HEK293 (cell line): ENCODE measurements at regions not wholly inside any gene's neighbourhood (a gene's known extent, or its start where the extent isn't known, plus 50 kb on each side); places are given as distances from the start of the nearest gene placed in this dataset.

ENCODE experiments used
- CTCF ChIA-PET: fragments of 350-600 bp; formaldehyde crosslinking; extraction: SDS; loops from one replicate; lab custom pipeline; 2021; ENCODE audit warnings: antibody characterized with exemption; lab: Yijun Ruan, JAX
- POLR2A ChIA-PET: fragments of 300-600 bp; formaldehyde crosslinking; extraction: SDS; loops from one replicate; lab custom pipeline; 2020; ENCODE audit warnings: antibody characterized with exemption, inconsistent platforms; lab: Yijun Ruan, JAX
- H3K27ac ChIP-seq: fragments of 200-500 bp; sonication (Bioruptor generic); 2 replicates; pipeline ENCODE4 v1.5.1; 2014; ENCODE audit warnings: low read depth, low read length, control low read depth, inconsistent platforms; ENCODE audit errors: extremely low read depth
- H3K36me3 ChIP-seq, 2 experiments: fragments of 200-500 bp in 1 of 2; sonication (Bioruptor generic) in 1 of 2; 1 replicate in 1 of 2; 2 replicates in 1 of 2; pipeline ENCODE4 v1.5.1; 2014 to 2017; ENCODE audit warnings: inconsistent platforms in 2 of 2, low read length in 2 of 2; ENCODE audit not compliant: control insufficient read depth in 2 of 2, insufficient read depth in 1 of 2
- H3K4me1 ChIP-seq: fragments of 200-500 bp; sonication (Bioruptor generic); 2 replicates; pipeline ENCODE4 v1.5.1; 2014; ENCODE audit warnings: mild to moderate bottlenecking, low read length, inconsistent platforms; ENCODE audit not compliant: control insufficient read depth, insufficient read depth
- H3K4me3 ChIP-seq: 2 replicates; pipeline ENCODE4 v1.5.1; 2011; ENCODE audit warnings: low read depth, mild to moderate bottlenecking, control low read depth, low read length, moderate library complexity
- H3K9me3 ChIP-seq: fragments of 200-500 bp; sonication (Bioruptor generic); 2 replicates; pipeline ENCODE4 v1.5.1; 2014; ENCODE audit warnings: low read depth, low read length, inconsistent platforms; ENCODE audit not compliant: control insufficient read depth, insufficient read depth
- BCL6B ChIP-seq: fragments of 450-650 bp; formaldehyde crosslinking; IDR thresholded peaks from 2 replicates; pipeline ENCODE4 v1.5.1; 2017; ENCODE audit warnings: missing biosample characterization, missing genetic modification characterization
- GLIS2 ChIP-seq: fragments of 450-650 bp; formaldehyde crosslinking; IDR thresholded peaks from 2 replicates; pipeline ENCODE4 v1.5.1; 2016; ENCODE audit warnings: missing biosample characterization, missing genetic modification characterization
- KLF1 ChIP-seq: fragments of 450-650 bp; formaldehyde crosslinking; IDR thresholded peaks from 2 replicates; pipeline ENCODE4 v1.5.1; 2016; ENCODE audit warnings: missing biosample characterization, missing genetic modification characterization
- KLF17 ChIP-seq: fragments of 450-650 bp; formaldehyde crosslinking; IDR thresholded peaks from 2 replicates; pipeline ENCODE4 v1.5.1; 2016; ENCODE audit warnings: missing biosample characterization, missing genetic modification characterization
- OSR2 ChIP-seq: fragments of 450-650 bp; formaldehyde crosslinking; IDR thresholded peaks from 2 replicates; pipeline ENCODE4 v1.5.1; 2016; ENCODE audit warnings: missing biosample characterization, missing genetic modification characterization
- ZFP69B ChIP-seq: fragments of 450-650 bp; formaldehyde crosslinking; IDR thresholded peaks from 2 replicates; pipeline ENCODE4 v1.5.1; 2016; ENCODE audit warnings: missing biosample characterization, missing genetic modification characterization
- ZNF112 ChIP-seq: fragments of 450-650 bp; formaldehyde crosslinking; IDR thresholded peaks from 2 replicates; pipeline ENCODE4 v1.5.0; 2017; ENCODE audit warnings: missing biosample characterization, missing genetic modification characterization
- ZNF121 ChIP-seq: fragments of 450-650 bp; formaldehyde crosslinking; IDR thresholded peaks from 2 replicates; pipeline ENCODE4 v1.5.1; 2016; ENCODE audit warnings: missing biosample characterization, missing genetic modification characterization
- ZNF140 ChIP-seq: fragments of 450-650 bp; formaldehyde crosslinking; IDR thresholded peaks from 2 replicates; pipeline ENCODE4 v1.5.1; 2016; ENCODE audit warnings: missing biosample characterization, missing genetic modification characterization
- ZNF202 ChIP-seq: fragments of 450-650 bp; formaldehyde crosslinking; IDR thresholded peaks from 2 replicates; pipeline ENCODE4 v1.5.1; 2016; ENCODE audit warnings: missing biosample characterization, missing genetic modification characterization, borderline replicate concordance
- ZNF280D ChIP-seq: fragments of 450-650 bp; formaldehyde crosslinking; IDR thresholded peaks from 2 replicates; pipeline ENCODE4 v1.5.1; 2016; ENCODE audit warnings: missing biosample characterization, missing genetic modification characterization
- ZNF362 ChIP-seq: fragments of 450-650 bp; formaldehyde crosslinking; IDR thresholded peaks from 2 replicates; pipeline ENCODE4 v1.5.1; 2016; ENCODE audit warnings: missing biosample characterization, missing genetic modification characterization
- ZNF391 ChIP-seq: fragments of 450-650 bp; formaldehyde crosslinking; IDR thresholded peaks from 2 replicates; pipeline ENCODE4 v1.5.1; 2016; ENCODE audit warnings: low read depth, missing biosample characterization, missing genetic modification characterization, borderline replicate concordance
- ZNF48 ChIP-seq: fragments of 450-650 bp; formaldehyde crosslinking; IDR thresholded peaks from 2 replicates; pipeline ENCODE4 v1.5.1; 2016; ENCODE audit warnings: missing biosample characterization, missing genetic modification characterization
- ZNF501 ChIP-seq: fragments of 450-650 bp; formaldehyde crosslinking; IDR thresholded peaks from 2 replicates; pipeline ENCODE4 v1.5.1; 2016; ENCODE audit warnings: missing biosample characterization, missing genetic modification characterization
- ZNF585B ChIP-seq: fragments of 450-650 bp; formaldehyde crosslinking; IDR thresholded peaks from 2 replicates; pipeline ENCODE4 v1.5.1; 2016; ENCODE audit warnings: missing biosample characterization, missing genetic modification characterization
- ZNF629 ChIP-seq: fragments of 450-650 bp; formaldehyde crosslinking; IDR thresholded peaks from 2 replicates; pipeline ENCODE4 v1.5.1; 2017; ENCODE audit warnings: missing biosample characterization, missing genetic modification characterization
- ZNF677 ChIP-seq: fragments of 450-650 bp; IDR thresholded peaks from 2 replicates; pipeline ENCODE4 v1.5.0; 2018; ENCODE audit warnings: missing biosample characterization, mild to moderate bottlenecking, missing genetic modification characterization, moderate library complexity
- ZNF692 ChIP-seq: fragments of 450-650 bp; formaldehyde crosslinking; IDR thresholded peaks from 2 replicates; pipeline ENCODE4 v1.5.1; 2016; ENCODE audit warnings: missing biosample characterization, missing genetic modification characterization
- ZNF747 ChIP-seq: fragments of 450-650 bp; formaldehyde crosslinking; IDR thresholded peaks from 2 replicates; pipeline ENCODE4 v1.5.1; 2016; ENCODE audit warnings: missing biosample characterization, missing genetic modification characterization
- ZNF791 ChIP-seq: fragments of 450-650 bp; formaldehyde crosslinking; IDR thresholded peaks from 2 replicates; pipeline ENCODE4 v1.5.1; 2016; ENCODE audit warnings: missing biosample characterization, missing genetic modification characterization
- ZSCAN23 ChIP-seq: fragments of 450-650 bp; formaldehyde crosslinking; IDR thresholded peaks from 2 replicates; pipeline ENCODE4 v1.5.1; 2016; ENCODE audit warnings: missing biosample characterization, missing genetic modification characterization
- TF ChIP-seq, protein P1 (sequence below): fragments of 450-650 bp; formaldehyde crosslinking; IDR thresholded peaks from 2 replicates; pipeline ENCODE4 v1.5.1; 2016; ENCODE audit warnings: missing biosample characterization, missing genetic modification characterization
- TF ChIP-seq, protein P2 (sequence below): fragments of 450-650 bp; formaldehyde crosslinking; IDR thresholded peaks from 2 replicates; pipeline ENCODE4 v1.5.1; 2017; ENCODE audit warnings: missing biosample characterization, missing genetic modification characterization

- ChIA-PET POLR2A (no interaction called here), CTCF (no interaction called here)
- Histone ChIP-seq H3K27ac (no peak overlapping the region), H3K36me3 (no peaks in the 10 kb centered on the region), H3K9me3 (no peaks in the 10 kb centered on the region), H3K4me3 (no peak overlapping the region), H3K4me1 (no peaks in the 10 kb centered on the region)
- no peak for TF ChIP-seq ZNF585B
- TF ChIP-seq OSR2 (tag by site-specific recombination): no peak
- TF ChIP-seq ZNF692 (tag by site-specific recombination): no peak
- TF ChIP-seq BCL6B (tag by site-specific recombination): no peak
- TF ChIP-seq ZNF747 (tag by site-specific recombination): no peak
- TF ChIP-seq, protein P1, sequence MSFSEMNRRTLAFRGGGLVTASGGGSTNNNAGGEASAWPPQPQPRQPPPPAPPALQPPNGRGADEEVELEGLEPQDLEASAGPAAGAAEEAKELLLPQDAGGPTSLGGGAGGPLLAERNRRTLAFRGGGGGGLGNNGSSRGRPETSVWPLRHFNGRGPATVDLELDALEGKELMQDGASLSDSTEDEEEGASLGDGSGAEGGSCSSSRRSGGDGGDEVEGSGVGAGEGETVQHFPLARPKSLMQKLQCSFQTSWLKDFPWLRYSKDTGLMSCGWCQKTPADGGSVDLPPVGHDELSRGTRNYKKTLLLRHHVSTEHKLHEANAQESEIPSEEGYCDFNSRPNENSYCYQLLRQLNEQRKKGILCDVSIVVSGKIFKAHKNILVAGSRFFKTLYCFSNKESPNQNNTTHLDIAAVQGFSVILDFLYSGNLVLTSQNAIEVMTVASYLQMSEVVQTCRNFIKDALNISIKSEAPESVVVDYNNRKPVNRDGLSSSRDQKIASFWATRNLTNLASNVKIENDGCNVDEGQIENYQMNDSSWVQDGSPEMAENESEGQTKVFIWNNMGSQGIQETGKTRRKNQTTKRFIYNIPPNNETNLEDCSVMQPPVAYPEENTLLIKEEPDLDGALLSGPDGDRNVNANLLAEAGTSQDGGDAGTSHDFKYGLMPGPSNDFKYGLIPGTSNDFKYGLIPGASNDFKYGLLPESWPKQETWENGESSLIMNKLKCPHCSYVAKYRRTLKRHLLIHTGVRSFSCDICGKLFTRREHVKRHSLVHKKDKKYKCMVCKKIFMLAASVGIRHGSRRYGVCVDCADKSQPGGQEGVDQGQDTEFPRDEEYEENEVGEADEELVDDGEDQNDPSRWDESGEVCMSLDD (tag by site-specific recombination): no peak
- TF ChIP-seq KLF1 (tag by site-specific recombination): no peak
- no peak for TF ChIP-seq ZNF391 (tag by site-specific recombination)
- no peak for TF ChIP-seq ZNF501 (tag by site-specific recombination)
- no peak for TF ChIP-seq ZNF121
- TF ChIP-seq ZNF791: no peak
- TF ChIP-seq ZNF629 (tag by site-specific recombination): no peak
- TF ChIP-seq ZSCAN23 (tag by site-specific recombination): no peak
- no peak for TF ChIP-seq GLIS2
- no peak for TF ChIP-seq ZNF140 (tag by site-specific recombination)
- TF ChIP-seq ZNF677 (tag by site-specific recombination): no peak
- no peak for TF ChIP-seq KLF17 (tag by site-specific recombination)
Measured at GRCh38 chr5:61734966-61735365, 402.9 kb downstream of the ZSWIM6 start.

DNA sequence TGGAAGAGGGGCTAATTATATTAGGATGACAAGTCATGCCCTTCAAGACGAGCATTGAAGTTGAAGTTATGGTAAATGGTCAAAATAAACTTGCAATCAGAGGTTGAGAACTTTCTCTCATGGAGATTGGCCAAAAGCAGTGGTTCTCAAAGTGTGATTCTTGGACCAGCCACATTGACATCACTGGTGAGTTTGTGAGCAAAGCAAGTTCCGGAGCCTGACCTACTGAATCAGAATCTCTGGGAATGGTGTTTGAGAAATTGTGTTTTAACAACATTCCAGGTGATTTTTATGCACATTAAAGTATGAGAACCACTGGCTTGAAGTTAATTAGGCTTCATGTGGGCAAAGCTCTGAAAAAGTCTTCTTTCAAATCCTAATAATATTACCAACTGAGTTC lies 403.5 kb downstream of the ZSWIM6 start:
- Histone ChIP-seq H3K36me3 (no peaks in the 10 kb centered on the region), H3K9me3 (no peaks in the 10 kb centered on the region), H3K27ac (no peak overlapping the region), H3K4me3 (no peak overlapping the region), H3K4me1 (no peaks in the 10 kb centered on the region)
- CTCF ChIA-PET: interaction anchor here (0.6 to 0.9 kb wide), 2 partner anchors 29 to 198 kb away, joined by 3 to 4 read pairs; no protein-coding TSS in a partner anchor
- POLR2A ChIA-PET: no interaction called here
- TF ChIP-seq ZFP69B (tag by site-specific recombination) (no peak), ZNF112 (tag by site-specific recombination) (no peak), ZNF280D (tag by site-specific recombination) (no peak), ZNF48 (tag by site-specific recombination) (no peak), ZNF202 (tag by site-specific recombination) (no peak), ZNF362 (tag by site-specific recombination) (no peak), ZNF629 (tag by site-specific recombination) (no peak)
- TF ChIP-seq, protein P2, sequence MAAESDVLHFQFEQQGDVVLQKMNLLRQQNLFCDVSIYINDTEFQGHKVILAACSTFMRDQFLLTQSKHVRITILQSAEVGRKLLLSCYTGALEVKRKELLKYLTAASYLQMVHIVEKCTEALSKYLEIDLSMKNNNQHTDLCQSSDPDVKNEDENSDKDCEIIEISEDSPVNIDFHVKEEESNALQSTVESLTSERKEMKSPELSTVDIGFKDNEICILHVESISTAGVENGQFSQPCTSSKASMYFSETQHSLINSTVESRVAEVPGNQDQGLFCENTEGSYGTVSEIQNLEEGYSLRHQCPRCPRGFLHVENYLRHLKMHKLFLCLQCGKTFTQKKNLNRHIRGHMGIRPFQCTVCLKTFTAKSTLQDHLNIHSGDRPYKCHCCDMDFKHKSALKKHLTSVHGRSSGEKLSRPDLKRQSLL: no peak
